HL-60/S4 treated with retinoic acid at 250 ng/mL for 4 days and 3 days (cell line): ENCODE measurements at regions not wholly inside any gene's neighbourhood (a gene's known extent, or its start where the extent isn't known, plus 50 kb on each side); places are given as distances from the start of the nearest gene placed in this dataset.
"Not testable (repeated sequence)": the region's sequence is repeated elsewhere in the genome, so short reads cannot be mapped to it uniquely, and the experiment has no call there.

Experiments
- in situ Hi-C: fragments of 300-500 bp; cut with MboI; formaldehyde crosslinking; loops from 2 replicates; pipeline ENCODE4 v1.7.0; 2022; ENCODE audit warnings: low sequenced_read_pairs

GRCh38 chr18:71405169-71405809 is 1116.4 kb downstream of the SOCS6 start:
- in situ Hi-C loops: no loop called here

GRCh38 chr18:71403501-71403900 is 1114.7 kb downstream of the SOCS6 start:
- in situ Hi-C loops: no loop called here

- in situ Hi-C loops: no loop called here
Measured at GRCh38 chr18:71398531-71398930, 1109.7 kb downstream of the SOCS6 start.

GRCh38 chr18:71388148-71388547 is 1099.3 kb downstream of the SOCS6 start:
- in situ Hi-C loops: no loop called here

GRCh38 chr18:71374294-71375000 is 1085.6 kb downstream of the SOCS6 start:
- in situ Hi-C loops: no loop called here

GRCh38 chr18:71371951-71372605 is 1083.2 kb downstream of the SOCS6 start:
- in situ Hi-C loops: no loop called here

- in situ Hi-C loops: no loop called here
Measured at GRCh38 chr18:71370671-71371445, 1082.0 kb downstream of the SOCS6 start.

- in situ Hi-C loops: no loop called here
Measured at GRCh38 chr18:71370095-71370494, 1081.2 kb downstream of the SOCS6 start.

GRCh38 chr18:71362140-71362539 is 1073.3 kb downstream of the SOCS6 start:
- in situ Hi-C loops: no loop called here

GRCh38 chr18:71355599-71355998 is 1066.8 kb downstream of the SOCS6 start:
- in situ Hi-C loops: not testable (repeated sequence)

GRCh38 chr18:71352618-71353017 is 1063.8 kb downstream of the SOCS6 start:
- in situ Hi-C loops: no loop called here

- in situ Hi-C loops: no loop called here
Measured at GRCh38 chr18:71336576-71337210, 1047.8 kb downstream of the SOCS6 start.

- in situ Hi-C loops: no loop called here
Measured at GRCh38 chr18:71329563-71329962, 1040.7 kb downstream of the SOCS6 start.

GRCh38 chr18:71329114-71329513 is 1040.3 kb downstream of the SOCS6 start:
- in situ Hi-C loops: no loop called here

- in situ Hi-C loops: no loop called here
Measured at GRCh38 chr18:71327850-71328249, 1039.0 kb downstream of the SOCS6 start.

GRCh38 chr18:71327441-71327840 is 1038.6 kb downstream of the SOCS6 start:
- in situ Hi-C loops: no loop called here

- in situ Hi-C loops: no loop called here
Measured at GRCh38 chr18:71326826-71327225, 1038.0 kb downstream of the SOCS6 start.

- in situ Hi-C loops: no loop called here
Measured at GRCh38 chr18:71324356-71324755, 1035.5 kb downstream of the SOCS6 start.

- in situ Hi-C loops: no loop called here
Measured at GRCh38 chr18:71322201-71322600, 1033.4 kb downstream of the SOCS6 start.

GRCh38 chr18:71321319-71321718 is 1032.5 kb downstream of the SOCS6 start:
- in situ Hi-C loops: no loop called here

- in situ Hi-C loops: no loop called here
Measured at GRCh38 chr18:71304856-71305255, 1016.0 kb downstream of the SOCS6 start.
